Upper lobe of left lung (tissue), 6 donors: ENCODE measurements at regions not wholly inside any gene's neighbourhood (a gene's known extent, or its start where the extent isn't known, plus 50 kb on each side); places are given as distances from the start of the nearest gene placed in this dataset.

Experiments used
- ATAC-seq, 2 donors: fragments of 200-7000 bp; cut with Tn5 transposase; one replicate each; pipeline ENCODE4 v1.9.1; 2022; ENCODE audit warnings: mild to moderate bottlenecking in 2 of 2, moderate library complexity in 2 of 2; ENCODE audit not compliant: low FRiP score in 2 of 2
- DNase-seq, 2 donors: peaks; one replicate each; pipeline ENCODE4 v3.0.0-alpha.2; 2019 to 2020
- H3K27ac ChIP-seq, 4 donors: fragments of 200-600 bp; sonication (generic); one replicate each; pipeline ENCODE4 v1.5.1; 2016 to 2019
- H3K27me3 ChIP-seq, 4 donors: fragments of 200-600 bp; sonication (generic); one replicate each; pipeline ENCODE4 v1.5.1; 2017 to 2019
- H3K36me3 ChIP-seq, 4 donors: fragments of 200-600 bp; sonication (generic); one replicate each; pipeline ENCODE4 v1.5.1; 2016 to 2019
- H3K4me1 ChIP-seq, 4 donors: fragments of 200-600 bp; sonication (generic); one replicate each; pipeline ENCODE4 v1.5.1; 2018 to 2019
- H3K4me3 ChIP-seq, 4 donors: fragments of 200-600 bp; sonication (generic); one replicate each; pipeline ENCODE4 v1.5.1; 2017 to 2019; ENCODE audit warnings: mild to moderate bottlenecking in 2 of 4, moderate library complexity in 1 of 4
- H3K9me3 ChIP-seq, 4 donors: fragments of 200-600 bp; sonication (generic); one replicate each; pipeline ENCODE4 v1.5.1; 2018 to 2019
- EP300 ChIP-seq, 4 donors: sonication (generic); formaldehyde crosslinking; IDR thresholded peaks; one replicate each; pipeline ENCODE4 v1.5.1; 2017; ENCODE audit warnings: antibody characterized with exemption in 4 of 4, control low read depth in 2 of 4
- POLR2A ChIP-seq, 4 donors: fragments of 450-650 bp; IDR thresholded peaks; one replicate each; pipeline ENCODE4 v1.5.1; 2016 to 2017; ENCODE audit warnings: antibody characterized with exemption in 4 of 4, mild to moderate bottlenecking in 2 of 4
- POLR2AphosphoS5 ChIP-seq, 2 donors: sonication (generic); formaldehyde crosslinking; IDR thresholded peaks; one replicate each; pipeline ENCODE4 v1.5.1; 2017; ENCODE audit warnings: antibody characterized with exemption in 2 of 2
- WGBS, 2 donors: methylation state at CpG; one replicate each; pipeline ENCODE4 v1.1.5; 2017 to 2018; 5-methylcytosine and 5-hydroxymethylcytosine counted together
- TF ChIP-seq, protein P1 (sequence below), 6 experiments: fragments of 450-650 bp in 4 of 6; fragments of 200-600 bp in 2 of 6; sonication (generic) in 2 of 6; IDR thresholded peaks; one replicate each; pipeline ENCODE4 v1.5.1; 2016 to 2019; ENCODE audit warnings: antibody characterized with exemption in 6 of 6
- donor health status: DM: no; HTN: no; CAD: no; lungs with moderate emphysema.
- donor health status: DM: no; HTN: yes; CAD: no; lungs with severe emphysema.

DNA sequence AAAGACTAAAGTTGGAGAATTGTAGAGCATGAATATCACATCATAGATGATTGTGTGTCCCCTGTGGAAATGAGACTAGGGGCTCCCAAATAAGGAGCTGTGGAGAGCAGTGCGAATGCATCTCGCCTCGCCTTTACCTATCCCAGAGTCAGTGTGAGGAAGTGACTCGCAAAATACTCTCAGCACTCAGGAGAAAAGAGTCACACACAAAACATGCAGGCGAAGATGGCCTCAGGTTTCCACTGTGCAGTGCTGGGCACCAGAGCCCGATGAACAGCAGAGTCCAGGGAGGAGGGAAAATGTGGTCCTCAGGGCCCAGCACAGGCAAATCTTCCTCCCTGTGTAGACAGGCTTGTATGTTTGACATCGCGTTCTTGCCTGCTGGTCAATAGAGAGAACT, 126.5 kb upstream of the AFDN start:
- Histone ChIP-seq H3K9me3 (no peaks in the 10 kb centered on the region), H3K27me3 (no peaks in the 10 kb centered on the region), H3K4me3 (no peak overlapping the region), H3K27ac (peak overlapping the region; percentile 62 to 88 (median 84)), H3K4me1 (peaks cover 9 to 23% (median 19%) of the 10 kb centered on the region in 4 donors), H3K36me3 (no peaks in the 10 kb centered on the region)
- ATAC-seq (no peak), DNase-seq (no peak)
- 76 to 83% methylated on average over 8 of the region's 8 CpGs for WGBS, 2 donors
- TF ChIP-seq POLR2AphosphoS5 (IDR thresholded peaks at IDR 0.05) = no peak
- no peak for TF ChIP-seq EP300 (IDR thresholded peaks at IDR 0.05)
- TF ChIP-seq, protein P1, sequence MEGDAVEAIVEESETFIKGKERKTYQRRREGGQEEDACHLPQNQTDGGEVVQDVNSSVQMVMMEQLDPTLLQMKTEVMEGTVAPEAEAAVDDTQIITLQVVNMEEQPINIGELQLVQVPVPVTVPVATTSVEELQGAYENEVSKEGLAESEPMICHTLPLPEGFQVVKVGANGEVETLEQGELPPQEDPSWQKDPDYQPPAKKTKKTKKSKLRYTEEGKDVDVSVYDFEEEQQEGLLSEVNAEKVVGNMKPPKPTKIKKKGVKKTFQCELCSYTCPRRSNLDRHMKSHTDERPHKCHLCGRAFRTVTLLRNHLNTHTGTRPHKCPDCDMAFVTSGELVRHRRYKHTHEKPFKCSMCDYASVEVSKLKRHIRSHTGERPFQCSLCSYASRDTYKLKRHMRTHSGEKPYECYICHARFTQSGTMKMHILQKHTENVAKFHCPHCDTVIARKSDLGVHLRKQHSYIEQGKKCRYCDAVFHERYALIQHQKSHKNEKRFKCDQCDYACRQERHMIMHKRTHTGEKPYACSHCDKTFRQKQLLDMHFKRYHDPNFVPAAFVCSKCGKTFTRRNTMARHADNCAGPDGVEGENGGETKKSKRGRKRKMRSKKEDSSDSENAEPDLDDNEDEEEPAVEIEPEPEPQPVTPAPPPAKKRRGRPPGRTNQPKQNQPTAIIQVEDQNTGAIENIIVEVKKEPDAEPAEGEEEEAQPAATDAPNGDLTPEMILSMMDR (IDR thresholded peaks at IDR 0.05) = no peak
- TF ChIP-seq POLR2A (IDR thresholded peaks at IDR 0.05) = no peak

DNA sequence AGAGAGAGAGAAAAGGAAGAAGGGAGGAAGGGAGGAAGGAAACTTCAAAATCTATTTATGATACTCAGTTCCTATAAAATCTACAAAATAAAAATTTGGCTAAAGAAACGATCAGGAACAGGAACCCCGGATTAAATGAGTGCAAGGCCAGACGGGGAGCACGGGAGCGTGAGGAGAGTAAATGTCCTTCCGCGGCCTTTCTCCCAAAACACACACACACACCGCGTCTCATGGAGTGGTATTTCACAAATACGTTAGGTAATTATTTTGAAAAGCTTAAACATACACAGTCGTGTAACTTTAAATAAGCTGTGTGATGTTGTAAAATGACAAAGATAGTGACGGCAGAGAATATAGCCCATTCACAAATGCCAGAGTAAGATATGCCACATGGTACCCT, 125.7 kb upstream of the AFDN start:
- no peaks in the 10 kb centered on the region for H3K9me3 ChIP-seq
- no peak for ATAC-seq
- H3K27ac ChIP-seq = peak overlapping the region in 2 of 4 donors; percentile 84 to 88
- no peaks in the 10 kb centered on the region for H3K36me3 ChIP-seq
- H3K4me3 ChIP-seq = no peak overlapping the region
- no peak for TF ChIP-seq EP300 (IDR thresholded peaks at IDR 0.05)
- TF ChIP-seq, protein P1 (IDR thresholded peaks at IDR 0.05) = no peak
- no peak for TF ChIP-seq POLR2AphosphoS5 (IDR thresholded peaks at IDR 0.05)
- TF ChIP-seq POLR2A (IDR thresholded peaks at IDR 0.05) = no peak
- 81 to 85% methylated on average over 12 of the region's 12 CpGs for WGBS, 2 donors
- peaks cover 9 to 23% (median 19%) of the 10 kb centered on the region in 4 donors for H3K4me1 ChIP-seq
- DNase-seq = no peak
- H3K27me3 ChIP-seq = no peaks in the 10 kb centered on the region

DNA sequence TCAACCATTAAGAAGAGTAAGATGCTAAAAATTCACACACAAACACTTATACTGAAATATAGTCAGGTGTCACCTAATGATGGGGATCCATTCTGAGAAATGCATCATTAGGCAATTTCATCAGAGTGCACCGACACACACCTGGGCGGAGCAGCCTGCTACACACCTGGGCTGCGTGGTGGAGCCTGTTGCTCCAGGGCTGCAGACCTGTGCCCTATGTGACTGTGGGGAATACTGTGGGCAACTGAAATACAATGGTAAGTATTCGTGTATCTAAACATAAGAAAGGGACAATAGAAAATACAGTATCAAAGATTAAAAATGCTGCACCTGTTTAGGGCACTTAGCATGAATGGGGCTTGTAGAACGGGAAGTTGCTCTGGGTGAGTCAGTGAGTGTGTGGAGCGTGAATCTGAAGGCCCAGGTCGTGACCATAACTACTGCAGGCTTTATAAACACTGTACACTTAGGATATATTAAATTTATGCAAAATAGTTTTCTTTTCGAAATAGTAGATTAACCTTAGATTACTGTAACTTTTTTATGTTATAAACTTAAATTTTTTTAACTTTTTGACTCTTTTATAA, 124.4 kb upstream of the AFDN start:
- no peak for TF ChIP-seq EP300 (IDR thresholded peaks at IDR 0.05)
- no peak for TF ChIP-seq POLR2A (IDR thresholded peaks at IDR 0.05)
- TF ChIP-seq, protein P1 (IDR thresholded peaks at IDR 0.05) = no peak
- TF ChIP-seq POLR2AphosphoS5 (IDR thresholded peaks at IDR 0.05) = no peak
- Histone ChIP-seq H3K4me3 (no peak overlapping the region), H3K36me3 (no peaks in the 10 kb centered on the region), H3K27me3 (no peaks in the 10 kb centered on the region), H3K4me1 (peaks cover 9 to 23% (median 19%) of the 10 kb centered on the region in 4 donors), H3K27ac (no peak overlapping the region), H3K9me3 (no peaks in the 10 kb centered on the region)
- 89 to 90% methylated on average over 8 of the region's 8 CpGs for WGBS, 2 donors
- no peak for DNase-seq
- ATAC-seq = no peak

DNA sequence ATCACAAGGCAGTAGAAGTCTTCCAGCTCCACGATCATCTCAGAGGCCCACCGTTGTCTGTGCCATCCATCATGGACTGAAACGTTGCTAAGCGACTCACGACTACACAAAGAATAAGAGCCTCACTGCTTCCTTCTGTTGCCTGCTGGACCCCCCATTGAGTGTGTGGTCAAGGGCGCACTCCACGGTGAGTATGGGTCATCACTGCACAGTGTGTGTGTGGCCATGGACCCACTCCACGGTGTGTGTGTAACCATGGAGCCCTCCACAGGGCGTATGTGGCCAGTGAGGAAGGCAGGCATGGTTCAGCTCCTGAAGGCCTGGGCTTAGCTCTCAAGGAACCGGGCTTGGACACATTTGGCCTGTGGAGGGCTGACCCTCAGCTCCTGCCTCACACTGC, 123.4 kb upstream of the AFDN start:
- TF ChIP-seq POLR2AphosphoS5 (IDR thresholded peaks at IDR 0.05) (no peak), POLR2A (IDR thresholded peaks at IDR 0.05) (no peak), EP300 (IDR thresholded peaks at IDR 0.05) (no peak)
- TF ChIP-seq, protein P1 (IDR thresholded peaks at IDR 0.05) = no peak
- Histone ChIP-seq H3K36me3 (no peaks in the 10 kb centered on the region), H3K4me1 (peaks cover 9 to 21% (median 16%) of the 10 kb centered on the region in 4 donors), H3K27me3 (no peaks in the 10 kb centered on the region), H3K9me3 (no peaks in the 10 kb centered on the region), H3K4me3 (no peak overlapping the region), H3K27ac (no peak overlapping the region)
- no peak for ATAC-seq
- DNase-seq = no peak
- WGBS, 2 donors = 94 to 96% methylated on average over 8 to 10 of the region's 10 CpGs

DNA sequence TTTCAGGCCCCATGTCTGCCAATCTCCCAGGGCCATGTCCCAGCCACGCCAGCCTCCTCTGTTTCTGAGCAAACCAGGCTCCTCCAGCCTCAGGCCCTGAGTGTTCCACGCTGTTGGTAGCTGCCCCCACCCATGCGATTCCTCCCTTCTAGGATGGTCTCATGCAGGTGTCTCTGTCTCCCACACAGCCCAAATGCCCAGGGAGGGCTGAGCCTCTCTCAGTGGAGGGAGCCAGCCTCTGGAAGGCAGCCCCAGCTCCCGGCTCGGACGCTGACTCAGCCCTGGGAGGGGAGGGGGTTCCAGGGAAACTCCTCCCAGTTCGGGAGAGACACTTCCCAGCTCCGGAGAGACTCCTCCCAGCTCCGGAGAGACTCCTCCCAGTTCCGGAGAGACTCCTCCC, 122.9 kb upstream of the AFDN start:
- TF ChIP-seq POLR2A (IDR thresholded peaks at IDR 0.05) (no peak), EP300 (IDR thresholded peaks at IDR 0.05) (no peak), POLR2AphosphoS5 (IDR thresholded peaks at IDR 0.05) (no peak)
- TF ChIP-seq, protein P1 (IDR thresholded peaks at IDR 0.05) = no peak

More for the DNA sequence above, 122.9 kb upstream of the AFDN start:
- ATAC-seq = no peak
- DNase-seq = no peak
- WGBS, 2 donors = 87 to 96% methylated on average over 7 to 10 of the region's 10 CpGs
- Histone ChIP-seq H3K27me3 (no peaks in the 10 kb centered on the region), H3K4me3 (no peak overlapping the region), H3K36me3 (no peaks in the 10 kb centered on the region), H3K9me3 (no peaks in the 10 kb centered on the region), H3K4me1 (peaks cover 6 to 17% (median 12%) of the 10 kb centered on the region in 4 donors), H3K27ac (no peak overlapping the region)
